Activated CD4-positive, alpha-beta T cell treated with anti-CD3 and anti-CD28 coated beads, Interleukin-2, amount 50 U/mL, for 1 hour (primary cell): ENCODE measurements at regions not wholly inside any gene's neighbourhood (a gene's known extent, or its start where the extent isn't known, plus 50 kb on each side); places are given as distances from the start of the nearest gene placed in this dataset.

Experiments used
- DNase-seq: peaks from one replicate; pipeline ENCODE4 v3.0.0-alpha.2; 2020

- no peak for DNase-seq
Measured at GRCh38 chr1:218643281-218643680, 298.1 kb downstream of the TGFB2 start.

- DNase-seq: no peak
Measured at GRCh38 chr1:218643926-218644325, 298.8 kb downstream of the TGFB2 start.

- DNase-seq: no peak
Measured at GRCh38 chr1:218646288-218646687, 301.2 kb downstream of the TGFB2 start.

GRCh38 chr1:218656301-218657037, 311.3 kb downstream of the TGFB2 start:
- no peak for DNase-seq

- DNase-seq: no peak
Measured at GRCh38 chr1:218658269-218658668, 313.1 kb downstream of the TGFB2 start.

- DNase-seq: no peak
Measured at GRCh38 chr1:218658899-218659298, 313.8 kb downstream of the TGFB2 start.

- no peak for DNase-seq
Measured at GRCh38 chr1:218659911-218660677, 315.0 kb downstream of the TGFB2 start.

- no peak for DNase-seq
Measured at GRCh38 chr1:218660678-218661053, 315.5 kb downstream of the TGFB2 start.

- DNase-seq: no peak
Measured at GRCh38 chr1:218661411-218661810, 316.3 kb downstream of the TGFB2 start.

- no peak for DNase-seq
Measured at GRCh38 chr1:218664385-218665170, 319.4 kb downstream of the TGFB2 start.

GRCh38 chr1:218665221-218665620, 320.1 kb downstream of the TGFB2 start:
- no peak for DNase-seq

GRCh38 chr1:218666263-218666662, 321.1 kb downstream of the TGFB2 start:
- DNase-seq: no peak

GRCh38 chr1:218667781-218668516, 322.8 kb downstream of the TGFB2 start:
- DNase-seq: no peak

GRCh38 chr1:218669431-218669830, 324.3 kb downstream of the TGFB2 start:
- DNase-seq: no peak

- DNase-seq: no peak
Measured at GRCh38 chr1:218670875-218671274, 325.7 kb downstream of the TGFB2 start.

- DNase-seq: no peak
Measured at GRCh38 chr1:218671573-218671972, 326.4 kb downstream of the TGFB2 start.

- no peak for DNase-seq
Measured at GRCh38 chr1:218673170-218673569, 328.0 kb downstream of the TGFB2 start.

GRCh38 chr1:218674280-218674773, 329.2 kb downstream of the TGFB2 start:
- DNase-seq: no peak

- no peak for DNase-seq
Measured at GRCh38 chr1:218677026-218677425, 331.9 kb downstream of the TGFB2 start.

GRCh38 chr1:218679391-218679790, 334.3 kb downstream of the TGFB2 start:
- DNase-seq: no peak

GRCh38 chr1:218679988-218680748, 335.0 kb downstream of the TGFB2 start:
- DNase-seq: no peak

- no peak for DNase-seq
Measured at GRCh38 chr1:218683242-218683641, 338.1 kb downstream of the TGFB2 start.
